HCT116 (cell line): ENCODE measurements at regions not wholly inside any gene's neighbourhood (a gene's known extent, or its start where the extent isn't known, plus 50 kb on each side); places are given as distances from the start of the nearest gene placed in this dataset.

ENCODE experiments used
- ATAC-seq: fragments of 200-7000 bp; cut with Tn5 transposase; 2 replicates; pipeline ENCODE4 v1.9.1; 2020; ENCODE audit warnings: mild to moderate bottlenecking, moderate library complexity
- BruUV-seq: library from RNA; stranded (reverse); fragments of 400-500 nt; replicated peaks from 2 replicates; lab custom pipeline; 2021; lab: Mats Ljungman, UMichigan
- CTCF ChIA-PET: fragments of 300-600 bp; sonication (Branson Sonifier 250); formaldehyde crosslinking; loops from one replicate; lab custom pipeline; 2021; ENCODE audit warnings: antibody characterized with exemption; lab: Charles Lee
- POLR2A ChIA-PET: fragments of 300-600, 350-600 bp; sonication (Branson Sonifier 250); formaldehyde crosslinking; loops from one replicate; lab custom pipeline; 2021; ENCODE audit warnings: antibody characterized with exemption; lab: Charles Lee
- RAD21 ChIA-PET, 2 experiments: fragments of 300-600 bp; sonication (Branson Sonifier 250); formaldehyde crosslinking; loops; one replicate each; lab custom pipeline; 2023; ENCODE audit warnings: low total read pairs in 2 of 2; ENCODE audit not compliant: uncharacterized antibody in 2 of 2, unreplicated experiment in 2 of 2, low non-redundant PET in 1 of 2; lab: Charles Lee
- DNase-seq: peaks from one replicate; pipeline ENCODE4 v3.0.0-alpha.2; 2010; ENCODE audit warnings: low read depth, low spot score
- H2AFZ ChIP-seq: fragments of 200-600 bp; shearing (Covaris generic), sonication (generic); 2 replicates; pipeline ENCODE4 v1.6.1; 2017; ENCODE audit warnings: low read depth, mixed run types, mixed read lengths, antibody characterized with exemption, low read length; ENCODE audit not compliant: poor library complexity, severe bottlenecking
- H3K27ac ChIP-seq: 2 replicates; pipeline ENCODE4 v1.5.1; 2012; ENCODE audit warnings: low read depth, low read length
- H3K27me3 ChIP-seq: fragments of 200-600 bp; sonication (generic); 2 replicates; pipeline ENCODE4 v1.6.1; 2016; ENCODE audit warnings: mixed run types, low read length, mixed read lengths; ENCODE audit not compliant: insufficient read depth
- H3K36me3 ChIP-seq, 2 experiments: fragments of 200-500 bp in 1 of 2; fragments of 200-600 bp in 1 of 2; sonication (Bioruptor generic) in 1 of 2; sonication (generic) in 1 of 2; 2 replicates each; pipeline versions ENCODE4 v1.5.1 to v1.6.1; 2014 to 2016; ENCODE audit warnings: low read length in 2 of 2, inconsistent platforms in 1 of 2, mixed read lengths in 1 of 2, mixed run types in 1 of 2; ENCODE audit not compliant: insufficient read depth in 2 of 2, control insufficient read depth in 1 of 2
- H3K4me1 ChIP-seq, 2 experiments: fragments of 200-600 bp in 1 of 2; sonication (generic) in 1 of 2; 2 replicates each; pipeline versions ENCODE4 v1.5.1 to v1.6.1; 2012 to 2017; ENCODE audit warnings: low read length in 2 of 2, inconsistent platforms in 1 of 2, mild to moderate bottlenecking in 1 of 2, mixed read lengths in 1 of 2, mixed run types in 1 of 2, moderate library complexity in 1 of 2; ENCODE audit not compliant: insufficient read depth in 2 of 2, control insufficient read depth in 1 of 2
- H3K4me2 ChIP-seq: fragments of 200-600 bp; sonication (generic); 2 replicates; pipeline ENCODE4 v1.6.1; 2017; ENCODE audit warnings: mixed run types, low read length, mixed read lengths
- H3K4me3 ChIP-seq, 2 experiments: fragments of 200-600 bp in 1 of 2; sonication (generic) in 1 of 2; replicated peaks in 1 of 2; 2 replicates each; pipeline ENCODE4 v1.5.1; 2011 to 2016; ENCODE audit warnings: low read length in 2 of 2, control low read depth in 1 of 2, low read depth in 1 of 2, mild to moderate bottlenecking in 1 of 2, mixed read lengths in 1 of 2, mixed run types in 1 of 2
- H3K79me2 ChIP-seq: fragments of 200-600 bp; sonication (generic); 2 replicates; pipeline ENCODE4 v1.6.1; 2017; ENCODE audit warnings: mild to moderate bottlenecking, mixed run types, low read length, moderate library complexity, mixed read lengths; ENCODE audit not compliant: insufficient read depth
- H3K9ac ChIP-seq: fragments of 200-600 bp; sonication (generic); 2 replicates; pipeline ENCODE4 v1.6.1; 2016; ENCODE audit warnings: low read length, mixed read lengths
- H3K9me2 ChIP-seq: fragments of 200-600 bp; sonication (generic), shearing (Covaris generic); 2 replicates; pipeline ENCODE4 v1.6.1; 2017; ENCODE audit warnings: mixed run types, mild to moderate bottlenecking, moderate library complexity; ENCODE audit not compliant: insufficient read depth
- H3K9me3 ChIP-seq, 2 experiments: fragments of 200-500 bp in 1 of 2; fragments of 200-600 bp in 1 of 2; sonication (Bioruptor generic) in 1 of 2; sonication (generic) in 1 of 2; 2 replicates each; pipeline ENCODE4 v1.6.1; 2014 to 2017; ENCODE audit warnings: low read length in 2 of 2, mixed read lengths in 2 of 2, inconsistent platforms in 1 of 2, low read depth in 1 of 2, mild to moderate bottlenecking in 1 of 2, mixed run types in 1 of 2, moderate library complexity in 1 of 2; ENCODE audit not compliant: control insufficient read depth in 1 of 2, insufficient read depth in 1 of 2
- H4K20me1 ChIP-seq: fragments of 200-600 bp; sonication (generic), shearing (Covaris generic); 2 replicates; pipeline ENCODE4 v1.6.1; 2017; ENCODE audit warnings: mixed run types, mild to moderate bottlenecking, moderate library complexity; ENCODE audit not compliant: insufficient read depth
- CBX3 ChIP-seq: IDR thresholded peaks from 2 replicates; pipeline ENCODE4 v1.6.1; 2012; ENCODE audit warnings: low read depth
- EGR1 ChIP-seq: IDR thresholded peaks from 2 replicates; pipeline ENCODE4 v1.6.1; 2012; ENCODE audit warnings: low read depth
- ELF1 ChIP-seq: IDR thresholded peaks from 2 replicates; pipeline ENCODE4 v1.6.1; 2012; ENCODE audit warnings: low read depth, borderline replicate concordance
- EZH2 ChIP-seq: fragments of 200-600 bp; sonication (generic); IDR thresholded peaks from 2 replicates; pipeline ENCODE4 v1.6.1; 2017; ENCODE audit warnings: antibody characterized with exemption, mixed run types
- JUND ChIP-seq: IDR thresholded peaks from 2 replicates; pipeline ENCODE4 v1.6.1; 2012
- MAX ChIP-seq: IDR thresholded peaks from 2 replicates; pipeline ENCODE4 v1.6.1; 2012
- POLR2AphosphoS5 ChIP-seq: IDR thresholded peaks from 2 replicates; pipeline ENCODE4 v1.6.1; 2011; ENCODE audit warnings: mild to moderate bottlenecking, low read depth, low read length, moderate library complexity
- SIN3A ChIP-seq: IDR thresholded peaks from 2 replicates; pipeline ENCODE4 v1.6.1; 2012; ENCODE audit warnings: low read depth
- SP1 ChIP-seq: IDR thresholded peaks from 2 replicates; pipeline ENCODE4 v1.6.1; 2012; ENCODE audit warnings: low read depth
- SRF ChIP-seq: IDR thresholded peaks from 2 replicates; pipeline ENCODE4 v1.6.1; 2012; ENCODE audit warnings: low read depth
- TCF7L2 ChIP-seq: IDR thresholded peaks from 2 replicates; pipeline ENCODE4 v1.7.0; 2011; ENCODE audit warnings: borderline replicate concordance, inconsistent platforms; ENCODE audit not compliant: insufficient read depth, insufficient read length; ENCODE audit errors: extremely low read depth
- YY1 ChIP-seq: IDR thresholded peaks from 2 replicates; pipeline ENCODE4 v1.6.1; 2011; ENCODE audit warnings: low read length, low read depth, moderate library complexity, mild to moderate bottlenecking; ENCODE audit not compliant: insufficient replicate concordance; ENCODE audit errors: extremely low read depth
- ZFX ChIP-seq: fragments of 450-650 bp; IDR thresholded peaks from 2 replicates; pipeline ENCODE4 v1.6.1; 2017
- ZNF274 ChIP-seq: fragments of 200-500 bp; sonication (Bioruptor generic); IDR thresholded peaks from 2 replicates; pipeline ENCODE4 v1.6.1; 2014; ENCODE audit warnings: mild to moderate bottlenecking, low read depth, low read length, inconsistent platforms
- intact Hi-C: fragments of 100-400 bp; cut with micrococcal nuclease; formaldehyde crosslinking; loops from 2 replicates; pipeline ENCODE4 v1.10.0; 2022
- TF ChIP-seq, protein P1 (sequence below): IDR thresholded peaks from 2 replicates; pipeline ENCODE4 v1.6.1; 2011; ENCODE audit warnings: mild to moderate bottlenecking, low read length, moderate library complexity; ENCODE audit not compliant: insufficient replicate concordance; ENCODE audit errors: extremely low read depth

- Histone ChIP-seq H3K4me2 (no peak overlapping the region), H2AFZ (no peak overlapping the region), H4K20me1 (no peaks in the 10 kb centered on the region), H3K9me2 (no peaks in the 10 kb centered on the region), H3K79me2 (no peaks in the 10 kb centered on the region), H3K27me3 (peaks cover 9% of the 10 kb centered on the region), H3K9me3 (no peaks in the 10 kb centered on the region), H3K9ac (no peak overlapping the region), H3K4me1 (no peaks in the 10 kb centered on the region), H3K27ac (no peak overlapping the region), H3K36me3 (no peaks in the 10 kb centered on the region), H3K4me3 (no peak overlapping the region)
- CTCF ChIA-PET = no interaction called here
- POLR2A ChIA-PET = no interaction called here
- no TSS peak for BruUV-seq
- peak; percentile 24 for TF ChIP-seq TCF7L2
- no peak for TF ChIP-seq CBX3
- TF ChIP-seq, protein P1, sequence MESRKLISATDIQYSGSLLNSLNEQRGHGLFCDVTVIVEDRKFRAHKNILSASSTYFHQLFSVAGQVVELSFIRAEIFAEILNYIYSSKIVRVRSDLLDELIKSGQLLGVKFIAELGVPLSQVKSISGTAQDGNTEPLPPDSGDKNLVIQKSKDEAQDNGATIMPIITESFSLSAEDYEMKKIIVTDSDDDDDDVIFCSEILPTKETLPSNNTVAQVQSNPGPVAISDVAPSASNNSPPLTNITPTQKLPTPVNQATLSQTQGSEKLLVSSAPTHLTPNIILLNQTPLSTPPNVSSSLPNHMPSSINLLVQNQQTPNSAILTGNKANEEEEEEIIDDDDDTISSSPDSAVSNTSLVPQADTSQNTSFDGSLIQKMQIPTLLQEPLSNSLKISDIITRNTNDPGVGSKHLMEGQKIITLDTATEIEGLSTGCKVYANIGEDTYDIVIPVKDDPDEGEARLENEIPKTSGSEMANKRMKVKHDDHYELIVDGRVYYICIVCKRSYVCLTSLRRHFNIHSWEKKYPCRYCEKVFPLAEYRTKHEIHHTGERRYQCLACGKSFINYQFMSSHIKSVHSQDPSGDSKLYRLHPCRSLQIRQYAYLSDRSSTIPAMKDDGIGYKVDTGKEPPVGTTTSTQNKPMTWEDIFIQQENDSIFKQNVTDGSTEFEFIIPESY = no peak
- RAD21 ChIA-PET = no interaction called here
- intact Hi-C loops = no loop called here
- DNase-seq (no peak), ATAC-seq (no peak)
Measured at GRCh38 chr17:13984956-13985355, 84.3 kb upstream of the COX10 start.

DNA sequence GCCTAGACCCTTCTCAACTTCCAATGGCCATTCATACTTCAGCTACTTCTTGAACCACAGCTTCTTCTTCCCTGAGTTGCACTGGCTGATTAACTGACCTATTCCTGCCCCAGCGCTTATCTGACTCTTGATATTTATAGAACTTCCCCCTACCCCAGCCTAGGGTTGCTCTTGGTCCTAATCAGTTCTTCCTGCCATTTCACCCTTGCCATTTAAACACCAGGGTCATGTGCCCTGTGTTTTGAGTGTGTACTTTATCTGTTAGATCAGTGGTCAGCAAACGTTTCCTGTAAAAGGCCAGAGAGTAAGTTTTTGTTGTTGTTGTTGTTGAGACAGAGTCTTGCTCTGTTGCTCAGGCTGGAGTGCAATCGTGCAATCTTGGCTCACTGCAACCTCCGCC is 82.4 kb upstream of the COX10 start:
- no peaks in the 10 kb centered on the region for H3K79me2 ChIP-seq
- ATAC-seq = no peak
- no peak overlapping the region for H3K4me3 ChIP-seq
- no peak overlapping the region for H3K27ac ChIP-seq
- peaks cover 9% of the 10 kb centered on the region for H3K27me3 ChIP-seq
- H4K20me1 ChIP-seq = no peaks in the 10 kb centered on the region
- intact Hi-C loops = no loop called here
- ChIA-PET RAD21 (no interaction called here), POLR2A (no interaction called here), CTCF (interaction anchor here (0.6 kb wide), 1 partner anchor 651 kb away, joined by 3 read pairs; no protein-coding TSS in a partner anchor)
- no peak overlapping the region for H3K4me2 ChIP-seq
- no peak overlapping the region for H2AFZ ChIP-seq
- no peaks in the 10 kb centered on the region for H3K9me2 ChIP-seq
- BruUV-seq = no TSS peak
- no peaks in the 10 kb centered on the region for H3K36me3 ChIP-seq
- DNase-seq = no peak
- no peaks in the 10 kb centered on the region for H3K9me3 ChIP-seq
- H3K9ac ChIP-seq = no peak overlapping the region
- H3K4me1 ChIP-seq = no peaks in the 10 kb centered on the region
- no peak for TF ChIP-seq MAX
- TF ChIP-seq EZH2 = no peak
- TF ChIP-seq SIN3A = no peak
- no peak for TF ChIP-seq SRF
- TF ChIP-seq CBX3 = no peak
- TF ChIP-seq, protein P1 = no peak
- no peak for TF ChIP-seq ELF1
- TF ChIP-seq SP1 = no peak
- TF ChIP-seq POLR2AphosphoS5 = no peak
- TF ChIP-seq ZFX = no peak
- no peak for TF ChIP-seq TCF7L2
- no peak for TF ChIP-seq EGR1
- TF ChIP-seq JUND = no peak
- no peak for TF ChIP-seq YY1
- TF ChIP-seq ZNF274 = no peak
